ENCODE measurements at regions not wholly inside any gene's neighbourhood (a gene's known extent, or its start where the extent isn't known, plus 50 kb on each side); places are given as distances from the start of the nearest gene placed in this dataset.
"Not testable (repeated sequence)": the region's sequence is repeated elsewhere in the genome, so short reads cannot be mapped to it uniquely, and the experiment has no call there.

DNA sequence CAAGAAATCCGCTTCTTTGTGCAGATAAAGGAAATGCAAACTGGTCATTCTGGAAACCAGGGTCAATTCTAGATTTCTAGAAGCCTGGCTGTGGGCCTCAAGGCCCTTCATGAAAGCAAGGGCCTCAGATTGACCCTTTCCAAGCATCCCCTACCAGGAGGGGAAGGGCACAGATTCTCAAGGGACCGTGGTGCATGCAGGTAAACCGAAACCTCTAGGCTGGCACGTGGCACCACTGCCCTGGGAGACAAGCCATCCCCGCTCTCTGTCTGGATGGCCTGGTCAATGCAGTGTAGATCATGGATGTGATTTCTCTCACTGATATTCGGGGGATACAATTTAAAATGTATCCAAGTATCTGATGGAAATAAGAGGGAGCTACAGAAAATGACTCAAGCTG lies 69.4 kb downstream of the TOMM20 start:
- no peak for DNase-seq

DNA sequence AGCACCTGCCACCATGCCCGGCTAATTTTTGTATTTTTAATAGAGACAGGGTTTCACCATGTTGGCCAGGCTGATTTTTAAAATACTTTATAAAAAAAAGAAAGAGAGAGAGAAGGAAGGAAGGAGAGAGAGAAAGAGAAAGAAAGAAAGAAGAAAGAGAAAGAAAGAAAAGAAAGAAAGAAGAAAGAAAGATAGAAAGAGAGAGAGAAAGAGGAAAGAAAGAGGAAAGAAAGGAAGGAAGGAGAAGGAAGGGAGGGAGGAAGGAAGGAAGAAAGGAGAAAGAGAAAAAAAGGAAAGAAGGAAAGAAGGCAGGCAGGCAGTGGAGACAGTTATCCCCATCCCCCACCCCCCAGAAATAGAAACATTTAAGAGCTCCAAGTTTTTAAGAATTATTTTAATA lies 69.9 kb downstream of the TOMM20 start:
- no peak for DNase-seq

DNA sequence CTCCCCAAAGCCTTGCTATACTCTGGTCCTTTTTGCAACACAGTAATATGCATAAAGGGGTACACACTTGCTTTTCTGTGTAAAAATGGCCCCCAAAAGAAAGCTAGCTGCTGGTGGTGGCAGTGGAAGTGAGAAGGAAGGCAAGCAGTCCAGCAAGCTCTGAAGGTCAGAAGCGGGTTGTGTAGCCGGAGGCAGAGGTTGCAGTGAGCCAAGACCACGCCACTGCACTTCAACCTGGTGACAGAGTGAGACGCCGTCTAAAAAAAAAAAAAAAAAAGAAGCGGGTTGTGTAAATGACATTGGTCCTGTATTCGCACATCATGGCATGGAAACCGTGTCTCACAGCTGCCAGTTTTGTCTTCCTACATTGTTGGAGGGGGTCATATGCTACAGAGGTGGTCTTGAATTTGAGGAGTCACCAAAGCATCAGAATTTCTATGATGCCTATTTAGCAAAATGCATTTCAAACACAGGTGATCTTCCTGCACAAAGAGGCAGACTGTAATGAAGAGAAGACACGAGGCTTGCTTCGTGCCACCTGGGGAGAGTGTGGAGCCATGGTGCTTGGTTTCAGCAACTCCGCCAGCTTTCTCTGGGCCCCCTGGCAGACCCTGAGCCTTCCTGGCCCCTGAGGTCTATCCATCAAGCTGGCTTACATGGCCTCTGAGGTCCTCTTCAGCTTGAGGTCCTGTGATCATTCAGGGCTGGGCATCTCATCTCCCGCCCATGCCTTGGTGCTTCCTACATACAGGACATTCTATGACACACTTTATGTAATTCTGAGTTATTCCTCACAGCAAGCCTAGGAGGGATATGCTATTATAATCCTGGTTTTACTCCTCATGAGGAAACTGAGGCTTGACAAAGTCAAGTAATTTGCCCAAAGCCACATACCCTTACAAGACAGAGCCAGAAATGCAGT lies 71.0 kb downstream of the TOMM20 start:
- DNase-seq = no peak

DNA sequence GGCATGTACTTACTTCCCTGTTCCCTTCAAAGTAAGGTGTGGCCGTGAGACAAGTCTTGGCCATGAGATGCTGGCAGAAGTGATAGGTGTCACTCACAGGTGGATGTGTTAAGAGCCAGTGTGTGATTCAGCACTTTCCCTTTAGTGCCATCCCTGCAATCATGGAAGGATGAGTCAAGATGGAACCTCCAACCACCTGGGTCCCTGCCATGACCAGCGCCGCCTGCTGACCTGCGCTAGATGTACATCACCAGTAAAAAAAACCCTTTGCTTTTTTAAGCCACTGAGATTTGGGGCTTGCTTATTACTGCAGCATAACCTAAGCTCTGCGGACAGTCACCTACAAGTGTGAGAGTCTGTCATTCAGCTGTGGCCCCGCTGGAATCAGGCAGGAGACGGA lies 71.7 kb downstream of the TOMM20 start:
- no peak for DNase-seq

GRCh38 chr1:235054936-235055335 lies 73.7 kb downstream of the TOMM20 start:
- no peak for DNase-seq

DNA sequence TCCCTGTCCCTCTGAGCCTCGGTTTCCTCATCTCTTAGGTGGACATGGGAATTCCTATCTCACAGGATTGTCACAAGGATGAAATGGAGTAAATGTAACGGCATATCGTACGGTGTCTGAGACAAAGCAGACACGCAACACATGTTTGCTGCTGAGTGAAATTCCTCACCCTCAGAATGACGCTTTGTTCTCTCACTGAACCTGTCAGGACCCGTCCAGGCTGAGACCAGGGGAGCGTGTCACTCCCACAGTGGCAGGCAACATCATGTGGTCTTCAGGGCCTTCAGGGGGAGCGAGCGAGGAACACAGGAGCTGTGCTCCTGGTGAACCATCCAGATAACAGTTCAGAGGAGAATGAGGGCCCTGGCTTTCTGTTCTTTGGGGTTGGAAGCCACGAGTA lies 74.2 kb downstream of the TOMM20 start:
- no peak for DNase-seq

GRCh38 chr1:235052067-235053008 lies 76.3 kb downstream of the TOMM20 start:
- no peak for DNase-seq

GRCh38 chr1:235051521-235051920 lies 77.1 kb downstream of the TOMM20 start:
- no peak for DNase-seq

DNA sequence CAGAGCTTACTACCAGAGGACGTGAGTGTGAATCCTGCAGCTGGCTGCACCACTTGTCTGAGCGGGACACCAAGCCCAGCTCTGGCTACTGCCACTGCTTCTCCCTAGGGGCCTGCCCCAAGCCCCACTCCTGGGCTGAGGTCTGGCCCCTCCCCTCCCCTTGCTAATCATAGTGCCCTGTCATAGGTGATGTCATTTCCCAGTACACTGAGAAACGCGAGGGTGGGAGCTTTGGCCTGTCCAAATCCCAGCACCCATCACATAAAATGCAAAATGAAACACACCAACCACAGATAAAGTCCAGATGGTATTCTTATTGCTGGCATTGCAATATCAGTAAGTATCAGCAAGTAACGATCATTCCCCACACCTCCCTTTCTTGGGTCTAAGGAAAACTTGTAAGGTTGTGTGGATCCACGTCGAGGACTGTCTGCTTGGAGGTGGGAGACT lies 77.7 kb downstream of the TOMM20 start:
- DNase-seq = no peak

- not testable (repeated sequence) for DNase-seq
Observed at GRCh38 chr1:235049716-235050378, 78.8 kb downstream of the TOMM20 start.

DNA sequence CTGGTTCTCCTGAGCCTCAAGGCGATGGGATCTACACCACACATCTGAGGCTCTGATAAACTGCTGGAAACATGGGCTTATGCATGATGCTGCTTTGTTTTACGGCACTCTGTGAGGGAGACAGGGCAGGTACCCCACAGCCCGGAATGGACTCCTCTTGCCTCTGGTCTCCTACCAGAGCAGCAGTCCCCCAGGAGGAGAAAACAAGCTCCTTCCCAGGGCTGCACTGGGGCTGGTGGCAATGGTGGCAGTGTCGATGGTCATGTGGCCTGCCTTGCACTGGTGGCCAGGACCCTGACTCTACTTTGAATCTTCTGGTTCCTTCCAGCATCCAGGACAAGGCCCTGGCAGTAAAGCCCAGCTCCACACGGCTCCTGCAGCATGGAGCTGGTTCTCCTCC lies 79.4 kb downstream of the TOMM20 start:
- no peak for DNase-seq

DNA sequence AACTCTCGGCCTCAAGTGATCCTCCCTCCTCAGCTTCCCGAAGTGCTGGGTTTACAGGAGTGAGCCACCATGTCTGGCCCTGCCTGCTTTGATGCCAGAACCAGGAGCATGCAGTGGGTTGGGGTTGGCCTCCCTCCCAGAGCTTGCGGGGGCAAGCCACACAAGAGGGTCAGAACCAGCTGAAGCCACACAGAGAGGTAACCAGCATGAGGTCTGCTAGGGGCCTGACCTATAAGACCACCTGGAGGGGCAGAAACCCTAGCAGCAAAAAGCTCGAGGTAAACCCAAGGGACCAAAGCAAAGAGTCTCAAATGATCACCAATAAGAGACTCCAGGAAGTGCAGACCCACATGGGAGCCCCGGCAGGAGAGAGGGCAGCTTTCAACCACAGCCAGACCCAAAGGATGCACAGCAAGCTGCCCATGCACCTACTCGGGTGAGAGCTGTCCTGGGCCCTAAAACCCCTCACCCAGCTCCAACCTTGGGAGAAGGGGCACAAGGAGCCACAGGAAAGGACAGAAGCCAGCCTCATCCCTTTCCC lies 81.2 kb downstream of the TOMM20 start:
- no peak for DNase-seq

- no peak for DNase-seq
Observed at GRCh38 chr1:235045921-235046601, 82.6 kb downstream of the TOMM20 start.

DNA sequence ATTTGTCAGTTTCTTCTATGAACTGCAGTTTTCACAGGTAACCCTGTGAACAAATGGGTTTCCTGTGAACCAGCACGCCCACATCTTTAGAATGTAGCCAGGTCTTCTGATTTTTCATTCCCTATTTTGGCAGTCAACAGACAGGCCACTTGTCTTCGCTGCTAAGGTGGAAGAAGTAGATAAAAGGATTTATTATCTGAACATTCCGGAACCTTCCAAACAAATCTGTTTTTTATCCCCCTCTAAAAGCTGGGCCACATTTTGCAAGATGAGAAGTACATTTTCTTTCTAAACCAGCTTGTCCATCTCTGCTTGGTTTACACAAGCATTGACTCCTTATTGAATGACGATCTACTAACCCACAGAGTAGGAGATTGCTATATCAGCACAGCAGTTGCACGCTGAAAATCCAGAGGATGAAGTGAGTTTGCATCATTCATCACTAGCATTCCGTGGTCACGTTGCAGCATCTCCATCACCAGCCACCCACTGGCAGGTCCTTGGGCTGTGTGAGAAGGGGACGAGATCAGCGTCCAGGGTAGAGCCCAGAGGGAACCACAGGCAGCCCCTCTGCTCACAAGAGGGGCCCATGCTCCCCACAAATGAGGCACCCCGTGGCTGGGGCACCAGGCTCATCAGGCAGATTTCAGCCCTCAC lies 83.5 kb downstream of the TOMM20 start:
- DNase-seq = no peak

DNA sequence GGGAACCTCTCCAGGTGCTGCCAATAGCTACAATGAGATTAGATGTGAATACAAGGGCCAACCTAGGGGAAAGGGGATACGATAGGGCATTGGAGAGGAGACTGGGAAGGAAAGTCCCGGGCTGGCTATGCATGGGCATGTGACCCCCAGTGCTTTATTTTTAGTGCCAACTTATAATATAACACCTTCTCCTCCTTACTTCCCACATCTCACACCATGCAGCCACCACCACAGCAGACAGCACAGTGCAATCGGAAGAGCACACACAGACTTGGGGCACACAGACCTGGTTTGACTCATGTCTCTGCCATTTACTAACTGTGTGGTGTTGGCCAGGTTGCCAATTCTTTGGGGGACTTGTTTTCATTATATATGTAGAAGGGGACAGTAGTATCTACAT lies 85.4 kb downstream of the TOMM20 start:
- DNase-seq = no peak

- no peak for DNase-seq
Observed at GRCh38 chr1:235038701-235039100, 89.9 kb downstream of the TOMM20 start.

DNA sequence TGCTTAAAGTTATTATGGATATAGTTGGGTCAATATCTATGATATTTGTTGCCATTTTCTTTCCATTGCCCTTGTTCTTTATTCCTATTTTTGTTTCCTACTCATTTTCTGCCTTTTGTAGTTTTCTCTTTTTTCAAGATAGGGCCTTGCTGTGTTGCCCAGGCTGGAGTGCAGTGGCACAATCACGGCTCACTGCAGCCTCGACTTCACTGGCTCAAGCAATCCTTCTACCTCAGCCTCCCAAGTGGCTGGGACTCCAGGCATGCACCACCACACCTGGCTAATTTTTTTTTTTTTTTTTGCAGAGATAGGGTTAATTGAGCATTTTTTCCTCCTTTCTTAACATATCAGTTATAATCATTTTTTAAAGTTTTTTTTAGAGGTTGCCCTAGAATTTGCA lies 92.7 kb downstream of the TOMM20 start:
- DNase-seq = no peak

GRCh38 chr1:235030919-235031596 lies 97.6 kb downstream of the TOMM20 start:
- no peak for DNase-seq

DNA sequence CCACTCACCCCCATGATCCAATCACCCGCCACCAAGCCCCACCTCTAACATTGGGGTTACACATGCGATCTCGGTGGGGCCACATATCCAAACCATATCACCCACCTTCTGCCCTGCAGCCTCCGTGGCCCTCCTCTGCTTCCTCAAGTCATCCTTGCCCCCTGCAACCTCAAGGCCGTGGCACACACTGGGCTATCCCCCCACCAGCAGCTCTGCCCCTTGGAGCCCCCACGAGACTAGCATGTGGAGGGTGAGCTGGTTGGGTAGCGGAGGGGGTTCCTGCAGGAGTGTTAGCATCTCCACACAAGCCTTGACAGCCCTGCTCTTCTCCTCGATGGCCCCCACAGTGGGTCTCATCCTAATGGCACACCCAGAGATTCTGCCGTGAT lies 100.8 kb downstream of the TOMM20 start:
- no peak for DNase-seq

DNA sequence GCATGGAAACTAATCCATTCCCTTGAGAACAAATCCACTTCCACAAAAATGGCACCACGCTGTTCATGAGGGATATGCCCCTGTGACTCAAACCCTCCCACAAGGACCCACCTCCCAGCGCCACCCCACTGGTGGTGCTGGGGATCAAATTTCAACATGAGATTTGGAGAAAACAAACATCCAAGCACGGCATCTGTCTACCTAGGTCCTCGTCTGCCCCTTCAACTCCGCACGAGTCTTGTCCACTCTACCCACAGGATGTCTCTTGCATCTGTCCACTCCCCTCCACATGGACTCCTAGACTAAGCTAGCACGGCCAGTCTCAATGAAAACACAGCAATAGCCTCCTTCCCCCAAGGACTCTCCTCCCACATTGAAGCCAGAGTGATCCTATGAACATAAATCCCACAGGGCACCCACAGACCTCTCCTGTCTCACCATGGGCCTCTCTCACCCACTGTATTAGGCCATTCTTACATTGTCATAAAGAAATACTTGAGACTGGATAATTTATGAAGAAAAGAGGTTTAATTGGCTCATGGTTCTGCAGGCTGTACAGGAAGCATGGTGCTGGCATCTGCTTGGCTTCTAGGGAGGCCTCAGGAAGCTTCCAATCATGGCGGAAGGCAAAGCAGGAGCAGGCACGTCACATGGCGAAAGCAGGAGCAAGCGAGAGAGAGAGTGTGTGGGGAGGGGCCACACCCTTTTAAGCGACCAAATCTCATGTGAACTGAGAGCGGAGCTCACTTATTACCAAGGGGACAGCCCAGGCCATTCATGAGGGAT lies 101.4 kb downstream of the TOMM20 start:
- no peak for DNase-seq

Measured in CD4-positive, alpha-beta T cell treated with Interleukin-10 for 1 hour (primary cell).